ENCODE measurements at regions not wholly inside any gene's neighbourhood (a gene's known extent, or its start where the extent isn't known, plus 50 kb on each side); places are given as distances from the start of the nearest gene placed in this dataset.

GRCh38 chr12:127731657-127732056 lies 535.3 kb upstream of the TMEM132C start:
- H3K4me3 ChIP-seq (replicated peaks in 1 of 2; ENCODE audit: low read depth in 2 of 2, low read length in 2 of 2), result no peak overlapping the region
- TF ChIP-seq CTCF (IDR thresholded peaks at IDR 0.05; ENCODE audit: low read depth, low read length), result no peak
- no peak for DNase-seq (ENCODE audit: low read depth in 2 of 2)

- no peak for DNase-seq (ENCODE audit: low read depth in 2 of 2)
- no peak for TF ChIP-seq CTCF (IDR thresholded peaks at IDR 0.05; ENCODE audit: low read depth, low read length)
- no peak overlapping the region for H3K4me3 ChIP-seq (replicated peaks in 1 of 2; ENCODE audit: low read depth in 2 of 2, low read length in 2 of 2)
Observed at GRCh38 chr12:127742231-127742630, 524.7 kb upstream of the TMEM132C start.

GRCh38 chr12:127745469-127746212 lies 521.3 kb upstream of the TMEM132C start:
- no peak for DNase-seq (ENCODE audit: low read depth in 2 of 2)
- no peak for TF ChIP-seq CTCF (IDR thresholded peaks at IDR 0.05; ENCODE audit: low read depth, low read length)
- no peak overlapping the region for H3K4me3 ChIP-seq (replicated peaks in 1 of 2; ENCODE audit: low read depth in 2 of 2, low read length in 2 of 2)

GRCh38 chr12:127749416-127749815 lies 517.6 kb upstream of the TMEM132C start:
- no peak for TF ChIP-seq CTCF (IDR thresholded peaks at IDR 0.05; ENCODE audit: low read depth, low read length)
- DNase-seq (ENCODE audit: low read depth in 2 of 2), result no peak
- no peak overlapping the region for H3K4me3 ChIP-seq (replicated peaks in 1 of 2; ENCODE audit: low read depth in 2 of 2, low read length in 2 of 2)

DNA sequence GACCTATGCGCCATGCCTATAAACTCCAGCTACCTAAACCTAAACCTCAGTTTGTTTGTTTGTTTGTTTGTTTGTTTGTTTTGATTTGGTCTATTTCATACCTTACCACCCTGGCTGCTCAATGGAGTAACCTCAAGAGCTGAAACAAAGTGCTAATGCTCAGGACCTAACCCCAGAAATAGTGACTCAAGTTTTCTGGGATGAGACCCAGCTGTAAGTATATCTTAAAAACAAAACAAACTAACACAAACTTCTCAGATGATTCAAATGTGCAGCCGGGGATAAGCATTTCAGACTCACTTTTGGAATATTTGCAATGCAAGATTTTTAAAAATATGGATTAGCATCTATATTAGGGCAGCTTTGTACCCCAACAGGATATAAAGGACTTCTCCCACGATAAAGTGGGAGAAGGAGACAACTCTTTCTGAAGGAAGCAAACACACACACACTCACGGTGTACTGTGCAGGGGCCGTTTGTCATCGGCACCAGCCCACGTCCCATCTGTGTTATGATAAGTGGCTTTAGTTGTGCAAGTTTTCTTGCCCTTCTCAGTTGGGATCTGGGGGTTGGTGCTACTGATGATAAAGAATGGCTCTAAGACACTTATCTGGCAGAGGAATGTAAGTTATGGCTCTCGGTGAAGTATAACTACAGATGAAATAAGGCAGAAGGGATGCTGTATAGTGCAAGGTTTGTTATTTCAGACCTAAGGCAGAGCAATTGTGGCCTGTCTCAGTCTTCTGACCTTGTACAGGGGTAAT lies 516.7 kb upstream of the TMEM132C start:
- no peak for TF ChIP-seq CTCF (IDR thresholded peaks at IDR 0.05; ENCODE audit: low read depth, low read length)
- no peak for DNase-seq (ENCODE audit: low read depth in 2 of 2)
- H3K4me3 ChIP-seq (replicated peaks in 1 of 2; ENCODE audit: low read depth in 2 of 2, low read length in 2 of 2), result no peak overlapping the region

GRCh38 chr12:127752802-127753201 lies 514.2 kb upstream of the TMEM132C start:
- DNase-seq (ENCODE audit: low read depth in 2 of 2), result no peak
- TF ChIP-seq CTCF (IDR thresholded peaks at IDR 0.05; ENCODE audit: low read depth, low read length), result no peak
- H3K4me3 ChIP-seq (replicated peaks in 1 of 2; ENCODE audit: low read depth in 2 of 2, low read length in 2 of 2), result no peak overlapping the region

All from cardiac fibroblast (primary cell).